GM23338 (cell line): ENCODE measurements at regions not wholly inside any gene's neighbourhood (a gene's known extent, or its start where the extent isn't known, plus 50 kb on each side); places are given as distances from the start of the nearest gene placed in this dataset.

Experiments used
- ATAC-seq: fragments of 200-7000 bp; cut with Tn5 transposase; 3 replicates; pipeline ENCODE4 v1.9.1; 2020
- DNase-seq: peaks from one replicate; pipeline ENCODE4 v3.0.0-alpha.2; 2015; ENCODE audit warnings: low spot score
- H2AFZ ChIP-seq: fragments of 200-600 bp; sonication (generic); 2 replicates; pipeline ENCODE4 v1.8.0; 2016; ENCODE audit warnings: antibody characterized with exemption, mild to moderate bottlenecking, moderate library complexity
- H3F3A ChIP-seq: fragments of 200-600 bp; sonication (generic); replicated peaks from 2 replicates; pipeline ENCODE4 v1.8.0; 2017; ENCODE audit warnings: antibody characterized with exemption, mixed run types, low read depth
- H3K27ac ChIP-seq: fragments of 200-600 bp; sonication (generic); 2 replicates; pipeline ENCODE4 v1.6.1; 2016; ENCODE audit warnings: low read depth
- H3K27me3 ChIP-seq: fragments of 200-600 bp; sonication (generic); 2 replicates; pipeline ENCODE4 v1.8.0; 2016; ENCODE audit warnings: mild to moderate bottlenecking, mixed run types, moderate library complexity; ENCODE audit not compliant: insufficient read depth
- H3K36me3 ChIP-seq: fragments of 200-600 bp; sonication (generic); 2 replicates; pipeline ENCODE4 v1.8.0; 2016; ENCODE audit warnings: mild to moderate bottlenecking; ENCODE audit not compliant: insufficient read depth
- H3K4me1 ChIP-seq: fragments of 200-600 bp; sonication (generic); 2 replicates; pipeline ENCODE4 v1.8.0; 2016; ENCODE audit warnings: mild to moderate bottlenecking, moderate library complexity; ENCODE audit not compliant: insufficient read depth
- H3K4me2 ChIP-seq: fragments of 200-600 bp; sonication (generic); 2 replicates; pipeline ENCODE4 v1.7.1; 2017; ENCODE audit warnings: mixed run types
- H3K4me3 ChIP-seq: fragments of 200-600 bp; sonication (generic); 2 replicates; pipeline ENCODE4 v1.6.1; 2016; ENCODE audit warnings: mixed run types
- H3K79me2 ChIP-seq: fragments of 200-600 bp; sonication (generic); replicated peaks from 2 replicates; pipeline ENCODE4 v1.8.0; 2017; ENCODE audit warnings: mild to moderate bottlenecking; ENCODE audit not compliant: insufficient read depth
- H3K9me2 ChIP-seq: fragments of 200-600 bp; sonication (generic); 2 replicates; pipeline ENCODE4 v1.8.0; 2017; ENCODE audit not compliant: insufficient read depth
- H4K20me1 ChIP-seq: fragments of 200-600 bp; sonication (generic); replicated peaks from 2 replicates; pipeline ENCODE4 v1.8.0; 2017; ENCODE audit warnings: mild to moderate bottlenecking; ENCODE audit not compliant: insufficient read depth
- H3K27ac Mint-ChIP-seq: 2 replicates; pipeline ENCODE4 v1.8.0; 2020; ENCODE audit warnings: inconsistent platforms, mild to moderate bottlenecking, moderate library complexity, mixed read lengths
- H3K27me3 Mint-ChIP-seq: 3 replicates; pipeline ENCODE4 v1.8.0; 2022; ENCODE audit warnings: low read depth, mild to moderate bottlenecking, moderate library complexity, mixed read lengths, inconsistent platforms; ENCODE audit not compliant: insufficient read depth, poor library complexity
- H3K36me3 Mint-ChIP-seq: 3 replicates; pipeline ENCODE4 v1.8.0; 2021; ENCODE audit warnings: low read depth, mild to moderate bottlenecking, inconsistent platforms, moderate library complexity, mixed read lengths
- H3K4me1 Mint-ChIP-seq: 3 replicates; pipeline ENCODE4 v1.8.0; 2020; ENCODE audit warnings: mild to moderate bottlenecking, inconsistent platforms, mixed read lengths
- H3K4me3 Mint-ChIP-seq: 3 replicates; pipeline ENCODE4 v1.8.0; 2021; ENCODE audit warnings: moderate library complexity, mild to moderate bottlenecking, inconsistent platforms, mixed read lengths
- H3K9me3 Mint-ChIP-seq: 3 replicates; pipeline ENCODE4 v1.8.0; 2020; ENCODE audit warnings: moderate library complexity, mild to moderate bottlenecking, inconsistent platforms, mixed read lengths
- CREB1 ChIP-seq: fragments of 250-450 bp; sonication (Bioruptor Pico); IDR thresholded peaks from 2 replicates; pipeline ENCODE4 v1.5.0; 2020; ENCODE audit warnings: low read depth, mild to moderate bottlenecking, moderate library complexity
- ETS1 ChIP-seq: IDR thresholded peaks from 2 replicates; pipeline ENCODE4 v1.6.1; 2016; ENCODE audit warnings: antibody characterized with exemption
- EZH2 ChIP-seq: fragments of 200-600 bp; sonication (generic); IDR thresholded peaks from one replicate; pipeline ENCODE4 v1.8.0; 2017; ENCODE audit warnings: antibody characterized with exemption, mild to moderate bottlenecking, low read depth; ENCODE audit not compliant: unreplicated experiment
- EZH2phosphoT487 ChIP-seq: fragments of 200-600 bp; sonication (generic); IDR thresholded peaks from one replicate; pipeline ENCODE4 v1.8.1; 2018; ENCODE audit warnings: antibody characterized with exemption; ENCODE audit not compliant: unreplicated experiment
- JUNB ChIP-seq: IDR thresholded peaks from one replicate; pipeline ENCODE4 v1.6.1; 2016; ENCODE audit warnings: antibody characterized with exemption; ENCODE audit not compliant: unreplicated experiment
- NANOG ChIP-seq: IDR thresholded peaks from 2 replicates; pipeline ENCODE4 v1.6.1; 2016; ENCODE audit warnings: antibody characterized with exemption, borderline replicate concordance
- POLR2AphosphoS5 ChIP-seq: IDR thresholded peaks from 2 replicates; pipeline ENCODE4 v1.6.1; 2016; ENCODE audit warnings: antibody characterized with exemption, low read depth
- REST ChIP-seq: IDR thresholded peaks from one replicate; pipeline ENCODE4 v1.6.1; 2018; ENCODE audit warnings: antibody characterized with exemption; ENCODE audit not compliant: unreplicated experiment
- STAT1 ChIP-seq: IDR thresholded peaks from one replicate; pipeline ENCODE4 v1.6.1; 2016; ENCODE audit warnings: antibody characterized with exemption; ENCODE audit not compliant: unreplicated experiment
- ZNF114 ChIP-seq: fragments of 250-450 bp; sonication (Bioruptor Pico); IDR thresholded peaks from 2 replicates; pipeline ENCODE4 v1.5.0; 2020; ENCODE audit warnings: mild to moderate bottlenecking, moderate library complexity
- ZNF331 ChIP-seq: fragments of 250-450 bp; sonication (Bioruptor Pico); IDR thresholded peaks from 2 replicates; pipeline ENCODE4 v1.5.0; 2020; ENCODE audit warnings: low read depth, mild to moderate bottlenecking, moderate library complexity
- TF ChIP-seq, protein P1 (sequence below), 2 experiments: fragments of 200-600 bp in 1 of 2; sonication (generic) in 1 of 2; conservative IDR thresholded peaks; 2 replicates each; pipeline versions ENCODE4 v1.5.1 to v1.6.1; 2016 to 2017; ENCODE audit warnings: antibody characterized with exemption in 2 of 2, low read depth in 2 of 2, mild to moderate bottlenecking in 2 of 2, moderate library complexity in 1 of 2
- TF ChIP-seq, protein P2 (sequence below): fragments of 250-450 bp; sonication (Bioruptor Pico); IDR thresholded peaks from 2 replicates; pipeline ENCODE4 v1.5.0; 2020; ENCODE audit warnings: mild to moderate bottlenecking, moderate library complexity

GRCh38 chr4:121272526-121272925 is 108.3 kb downstream of the QRFPR start:
- H3K9me3 Mint-ChIP-seq: no peaks in the 10 kb centered on the region
- no peaks in the 10 kb centered on the region for H3K27me3 Mint-ChIP-seq
- ATAC-seq: no peak
- H3K4me3 Mint-ChIP-seq: no peak overlapping the region
- Histone ChIP-seq H3K27ac (no peak overlapping the region), H3K9me2 (no peaks in the 10 kb centered on the region), H3K4me2 (no peak overlapping the region), H3F3A (no peaks in the 10 kb centered on the region), H3K4me3 (no peak overlapping the region), H3K79me2 (no peaks in the 10 kb centered on the region), H3K36me3 (no peaks in the 10 kb centered on the region), H3K27me3 (no peaks in the 10 kb centered on the region), H2AFZ (peak overlapping the region; percentile 25; the same call in 1 of the 2 replicates), H4K20me1 (no peaks in the 10 kb centered on the region), H3K4me1 (no peaks in the 10 kb centered on the region; the same call in 1 of the 2 replicates)
- H3K36me3 Mint-ChIP-seq: no peaks in the 10 kb centered on the region
- H3K4me1 Mint-ChIP-seq: peaks cover 15% of the 10 kb centered on the region
- H3K27ac Mint-ChIP-seq: 0 out of 2 replicates have a peak overlapping the region, but pooled peaks have one; percentile 0
- no peak for DNase-seq
- TF ChIP-seq, protein P1, sequence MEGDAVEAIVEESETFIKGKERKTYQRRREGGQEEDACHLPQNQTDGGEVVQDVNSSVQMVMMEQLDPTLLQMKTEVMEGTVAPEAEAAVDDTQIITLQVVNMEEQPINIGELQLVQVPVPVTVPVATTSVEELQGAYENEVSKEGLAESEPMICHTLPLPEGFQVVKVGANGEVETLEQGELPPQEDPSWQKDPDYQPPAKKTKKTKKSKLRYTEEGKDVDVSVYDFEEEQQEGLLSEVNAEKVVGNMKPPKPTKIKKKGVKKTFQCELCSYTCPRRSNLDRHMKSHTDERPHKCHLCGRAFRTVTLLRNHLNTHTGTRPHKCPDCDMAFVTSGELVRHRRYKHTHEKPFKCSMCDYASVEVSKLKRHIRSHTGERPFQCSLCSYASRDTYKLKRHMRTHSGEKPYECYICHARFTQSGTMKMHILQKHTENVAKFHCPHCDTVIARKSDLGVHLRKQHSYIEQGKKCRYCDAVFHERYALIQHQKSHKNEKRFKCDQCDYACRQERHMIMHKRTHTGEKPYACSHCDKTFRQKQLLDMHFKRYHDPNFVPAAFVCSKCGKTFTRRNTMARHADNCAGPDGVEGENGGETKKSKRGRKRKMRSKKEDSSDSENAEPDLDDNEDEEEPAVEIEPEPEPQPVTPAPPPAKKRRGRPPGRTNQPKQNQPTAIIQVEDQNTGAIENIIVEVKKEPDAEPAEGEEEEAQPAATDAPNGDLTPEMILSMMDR (conservative IDR thresholded peaks at IDR 0.05; ENCODE audit: low read depth in 2 of 2): no peak
- TF ChIP-seq, protein P2, sequence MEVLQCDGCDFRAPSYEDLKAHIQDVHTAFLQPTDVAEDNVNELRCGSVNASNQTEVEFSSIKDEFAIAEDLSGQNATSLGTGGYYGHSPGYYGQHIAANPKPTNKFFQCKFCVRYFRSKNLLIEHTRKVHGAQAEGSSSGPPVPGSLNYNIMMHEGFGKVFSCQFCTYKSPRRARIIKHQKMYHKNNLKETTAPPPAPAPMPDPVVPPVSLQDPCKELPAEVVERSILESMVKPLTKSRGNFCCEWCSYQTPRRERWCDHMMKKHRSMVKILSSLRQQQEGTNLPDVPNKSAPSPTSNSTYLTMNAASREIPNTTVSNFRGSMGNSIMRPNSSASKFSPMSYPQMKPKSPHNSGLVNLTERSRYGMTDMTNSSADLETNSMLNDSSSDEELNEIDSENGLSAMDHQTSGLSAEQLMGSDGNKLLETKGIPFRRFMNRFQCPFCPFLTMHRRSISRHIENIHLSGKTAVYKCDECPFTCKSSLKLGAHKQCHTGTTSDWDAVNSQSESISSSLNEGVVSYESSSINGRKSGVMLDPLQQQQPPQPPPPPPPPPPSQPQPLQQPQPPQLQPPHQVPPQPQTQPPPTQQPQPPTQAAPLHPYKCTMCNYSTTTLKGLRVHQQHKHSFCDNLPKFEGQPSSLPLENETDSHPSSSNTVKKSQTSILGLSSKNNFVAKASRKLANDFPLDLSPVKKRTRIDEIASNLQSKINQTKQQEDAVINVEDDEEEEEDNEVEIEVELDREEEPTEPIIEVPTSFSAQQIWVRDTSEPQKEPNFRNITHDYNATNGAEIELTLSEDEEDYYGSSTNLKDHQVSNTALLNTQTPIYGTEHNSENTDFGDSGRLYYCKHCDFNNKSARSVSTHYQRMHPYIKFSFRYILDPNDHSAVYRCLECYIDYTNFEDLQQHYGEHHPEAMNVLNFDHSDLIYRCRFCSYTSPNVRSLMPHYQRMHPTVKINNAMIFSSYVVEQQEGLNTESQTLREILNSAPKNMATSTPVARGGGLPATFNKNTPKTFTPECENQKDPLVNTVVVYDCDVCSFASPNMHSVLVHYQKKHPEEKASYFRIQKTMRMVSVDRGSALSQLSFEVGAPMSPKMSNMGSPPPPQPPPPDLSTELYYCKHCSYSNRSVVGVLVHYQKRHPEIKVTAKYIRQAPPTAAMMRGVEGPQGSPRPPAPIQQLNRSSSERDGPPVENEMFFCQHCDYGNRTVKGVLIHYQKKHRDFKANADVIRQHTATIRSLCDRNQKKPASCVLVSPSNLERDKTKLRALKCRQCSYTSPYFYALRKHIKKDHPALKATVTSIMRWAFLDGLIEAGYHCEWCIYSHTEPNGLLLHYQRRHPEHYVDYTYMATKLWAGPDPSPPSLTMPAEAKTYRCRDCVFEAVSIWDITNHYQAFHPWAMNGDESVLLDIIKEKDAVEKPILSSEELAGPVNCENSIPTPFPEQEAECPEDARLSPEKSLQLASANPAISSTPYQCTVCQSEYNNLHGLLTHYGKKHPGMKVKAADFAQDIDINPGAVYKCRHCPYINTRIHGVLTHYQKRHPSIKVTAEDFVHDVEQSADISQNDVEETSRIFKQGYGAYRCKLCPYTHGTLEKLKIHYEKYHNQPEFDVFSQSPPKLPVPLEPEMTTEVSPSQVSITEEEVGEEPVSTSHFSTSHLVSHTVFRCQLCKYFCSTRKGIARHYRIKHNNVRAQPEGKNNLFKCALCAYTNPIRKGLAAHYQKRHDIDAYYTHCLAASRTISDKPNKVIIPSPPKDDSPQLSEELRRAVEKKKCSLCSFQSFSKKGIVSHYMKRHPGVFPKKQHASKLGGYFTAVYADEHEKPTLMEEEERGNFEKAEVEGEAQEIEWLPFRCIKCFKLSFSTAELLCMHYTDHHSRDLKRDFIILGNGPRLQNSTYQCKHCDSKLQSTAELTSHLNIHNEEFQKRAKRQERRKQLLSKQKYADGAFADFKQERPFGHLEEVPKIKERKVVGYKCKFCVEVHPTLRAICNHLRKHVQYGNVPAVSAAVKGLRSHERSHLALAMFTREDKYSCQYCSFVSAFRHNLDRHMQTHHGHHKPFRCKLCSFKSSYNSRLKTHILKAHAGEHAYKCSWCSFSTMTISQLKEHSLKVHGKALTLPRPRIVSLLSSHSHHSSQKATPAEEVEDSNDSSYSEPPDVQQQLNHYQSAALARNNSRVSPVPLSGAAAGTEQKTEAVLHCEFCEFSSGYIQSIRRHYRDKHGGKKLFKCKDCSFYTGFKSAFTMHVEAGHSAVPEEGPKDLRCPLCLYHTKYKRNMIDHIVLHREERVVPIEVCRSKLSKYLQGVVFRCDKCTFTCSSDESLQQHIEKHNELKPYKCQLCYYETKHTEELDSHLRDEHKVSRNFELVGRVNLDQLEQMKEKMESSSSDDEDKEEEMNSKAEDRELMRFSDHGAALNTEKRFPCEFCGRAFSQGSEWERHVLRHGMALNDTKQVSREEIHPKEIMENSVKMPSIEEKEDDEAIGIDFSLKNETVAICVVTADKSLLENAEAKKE: no peak
- TF ChIP-seq STAT1 (no peak), CREB1 (CRISPR knock-in tag) (no peak), ZNF114 (CRISPR knock-in tag) (no peak), EZH2 (no peak), POLR2AphosphoS5 (no peak), ETS1 (no peak), EZH2phosphoT487 (no peak), ZNF331 (CRISPR knock-in tag) (no peak), NANOG (no peak), REST (no peak), JUNB (no peak)
